ENCODE measurements at regions not wholly inside any gene's neighbourhood (a gene's known extent, or its start where the extent isn't known, plus 50 kb on each side); places are given as distances from the start of the nearest gene placed in this dataset.

DNA sequence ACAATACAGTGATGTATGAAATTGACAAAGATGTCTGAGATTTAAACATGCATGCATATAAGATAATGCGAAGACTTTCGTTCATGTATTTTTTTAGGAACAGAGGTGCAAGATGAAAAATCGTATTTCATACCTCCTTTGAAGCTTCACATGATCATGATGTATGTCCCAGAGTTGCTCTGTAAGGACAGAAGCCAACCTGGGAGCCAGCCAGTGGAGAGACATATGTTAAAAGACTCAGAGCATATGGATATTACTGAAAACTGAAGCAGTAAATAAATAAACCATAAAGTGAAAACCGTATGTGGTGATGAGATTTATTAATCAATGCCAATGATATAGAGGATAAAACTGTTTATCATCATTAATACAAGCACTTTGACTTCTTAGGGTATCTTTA is 424.4 kb upstream of the NETO1 start:
- H3K36me3 ChIP-seq: no peaks in the 10 kb centered on the region
- intact Hi-C loops (cut with DNase I): no loop called here
- DNase-seq (no peak), ATAC-seq (no peak)
- no peaks in the 10 kb centered on the region for H3K4me1 ChIP-seq
- H3K27ac ChIP-seq: no peak overlapping the region
- no peaks in the 10 kb centered on the region for H3K27me3 ChIP-seq (ENCODE audit: low read depth)
- no peak overlapping the region for H3K4me3 ChIP-seq
- no peaks in the 10 kb centered on the region for H3K9me3 ChIP-seq
- no peak for TF ChIP-seq CTCF (IDR thresholded peaks at IDR 0.05)

- intact Hi-C loops (cut with DNase I): no loop called here
- no peak for ATAC-seq
- no peaks in the 10 kb centered on the region for H3K36me3 ChIP-seq
- DNase-seq: no peak
- H3K27ac ChIP-seq: no peak overlapping the region
- no peak for TF ChIP-seq CTCF (IDR thresholded peaks at IDR 0.05)
- no peak overlapping the region for H3K4me3 ChIP-seq
- H3K9me3 ChIP-seq: no peaks in the 10 kb centered on the region
- no peaks in the 10 kb centered on the region for H3K4me1 ChIP-seq
- no peaks in the 10 kb centered on the region for H3K27me3 ChIP-seq (ENCODE audit: low read depth)
These were observed 421.0 kb upstream of the NETO1 start for GRCh38 chr18:73288813-73289212.

DNA sequence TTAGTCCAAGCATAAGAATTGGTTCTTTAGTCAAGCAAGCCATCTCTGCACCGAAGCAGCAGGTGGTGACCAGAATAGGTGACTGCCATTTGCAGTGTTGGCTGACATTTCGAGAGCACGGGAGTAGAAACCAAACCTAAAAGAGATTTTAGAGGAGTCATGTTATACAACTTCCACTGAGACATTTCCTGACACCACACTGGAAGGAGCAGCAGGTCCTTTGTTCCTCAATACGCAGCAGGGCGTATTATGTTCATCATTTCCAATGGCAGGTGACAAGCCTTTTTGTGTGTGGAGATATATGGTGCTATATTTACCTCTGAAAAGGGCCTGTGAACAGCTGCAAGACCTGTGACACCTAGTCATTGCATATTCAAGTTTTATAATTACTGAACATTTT is 418.8 kb upstream of the NETO1 start:
- H3K4me3 ChIP-seq: no peak overlapping the region
- no peaks in the 10 kb centered on the region for H3K27me3 ChIP-seq (ENCODE audit: low read depth)
- no peaks in the 10 kb centered on the region for H3K36me3 ChIP-seq
- no peak for TF ChIP-seq CTCF (IDR thresholded peaks at IDR 0.05)
- DNase-seq: no peak
- H3K9me3 ChIP-seq: no peaks in the 10 kb centered on the region
- intact Hi-C loops (cut with DNase I): no loop called here
- no peak overlapping the region for H3K27ac ChIP-seq
- no peak for ATAC-seq
- no peaks in the 10 kb centered on the region for H3K4me1 ChIP-seq

DNA sequence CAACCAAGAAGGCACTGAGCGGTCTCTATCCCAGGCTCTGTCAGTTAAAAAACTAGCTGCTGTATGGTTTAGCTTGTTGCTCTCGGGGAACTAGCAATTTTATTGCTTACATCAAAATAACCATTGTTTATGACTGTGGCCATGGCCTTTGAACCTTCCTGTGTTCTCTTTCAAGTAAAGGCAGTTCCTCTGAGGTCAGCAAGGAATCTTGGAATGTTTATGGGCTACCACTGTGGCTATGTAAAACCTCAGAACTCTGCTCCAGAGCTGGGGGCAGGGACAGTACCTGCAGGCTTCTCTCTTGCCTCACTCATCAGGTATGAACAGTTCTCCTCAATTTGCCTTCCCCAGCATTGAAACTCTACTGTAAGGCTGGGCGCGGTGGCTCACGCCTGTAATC is 416.0 kb upstream of the NETO1 start:
- H3K27ac ChIP-seq: no peak overlapping the region
- intact Hi-C loops (cut with DNase I): no loop called here
- no peak overlapping the region for H3K4me3 ChIP-seq
- no peaks in the 10 kb centered on the region for H3K9me3 ChIP-seq
- DNase-seq (no peak), ATAC-seq (no peak)
- no peak for TF ChIP-seq CTCF (IDR thresholded peaks at IDR 0.05)
- no peaks in the 10 kb centered on the region for H3K4me1 ChIP-seq
- no peaks in the 10 kb centered on the region for H3K27me3 ChIP-seq (ENCODE audit: low read depth)
- no peaks in the 10 kb centered on the region for H3K36me3 ChIP-seq

GRCh38 chr18:73283032-73283431 is 415.2 kb upstream of the NETO1 start:
- no peak for TF ChIP-seq CTCF (IDR thresholded peaks at IDR 0.05)
- H3K36me3 ChIP-seq: no peaks in the 10 kb centered on the region
- intact Hi-C loops (cut with DNase I): no loop called here
- no peaks in the 10 kb centered on the region for H3K9me3 ChIP-seq
- no peak overlapping the region for H3K4me3 ChIP-seq
- H3K27ac ChIP-seq: no peak overlapping the region
- H3K27me3 ChIP-seq (ENCODE audit: low read depth): no peaks in the 10 kb centered on the region
- H3K4me1 ChIP-seq: no peaks in the 10 kb centered on the region
- ATAC-seq (no peak), DNase-seq (no peak)

GRCh38 chr18:73279498-73279897 is 411.7 kb upstream of the NETO1 start:
- H3K9me3 ChIP-seq: no peaks in the 10 kb centered on the region
- ATAC-seq (peak in 1 of 2 donors; percentile 32), DNase-seq (no peak)
- no peaks in the 10 kb centered on the region for H3K4me1 ChIP-seq
- TF ChIP-seq CTCF (IDR thresholded peaks at IDR 0.05): no peak
- H3K27ac ChIP-seq: no peak overlapping the region
- no peaks in the 10 kb centered on the region for H3K27me3 ChIP-seq (ENCODE audit: low read depth)
- H3K36me3 ChIP-seq: no peaks in the 10 kb centered on the region
- intact Hi-C loops (cut with DNase I): no loop called here
- no peak overlapping the region for H3K4me3 ChIP-seq
